GM12878 (cell line): ENCODE measurements at regions not wholly inside any gene's neighbourhood (a gene's known extent, or its start where the extent isn't known, plus 50 kb on each side); places are given as distances from the start of the nearest gene placed in this dataset.

Source experiments
- ATAC-seq: fragments of 200-7000 bp; cut with Tn5 transposase; 3 replicates; pipeline ENCODE4 v1.9.1; 2020; ENCODE audit warnings: mild to moderate bottlenecking, moderate library complexity
- BruUV-seq: library from RNA; stranded (reverse); fragments of 400-500 nt; replicated peaks from 2 replicates; lab custom pipeline; 2021; lab: Mats Ljungman, UMichigan
- CTCF ChIA-PET: fragments of 300-600 bp; sonication (Branson Sonifier 250); formaldehyde crosslinking; extraction: SDS; loops from one replicate; lab custom pipeline; 2021; ENCODE audit warnings: inconsistent platforms; lab: Yijun Ruan, JAX
- POLR2A ChIA-PET: fragments of 350-600 bp; formaldehyde crosslinking; extraction: SDS; loops from one replicate; lab custom pipeline; 2021; ENCODE audit warnings: inconsistent platforms; lab: Charles Lee
- RAD21 ChIA-PET: fragments of 300-600 bp; sonication (Branson Sonifier 250); formaldehyde crosslinking; loops from one replicate; lab custom pipeline; 2023; ENCODE audit warnings: antibody characterized with exemption; ENCODE audit not compliant: unreplicated experiment; lab: Charles Lee
- SMC1A ChIA-PET: fragments of 300-600 bp; sonication (Branson Sonifier 250); formaldehyde crosslinking; loops from one replicate; lab custom pipeline; 2023; ENCODE audit not compliant: unreplicated experiment, uncharacterized antibody; lab: Charles Lee
- DNase-seq: peaks from one replicate; pipeline ENCODE4 v3.0.0-alpha.2; 2011; ENCODE audit warnings: low read depth, low spot score
- FAIRE-seq: peaks from 3 replicates; lab custom pipeline; 2011; peaks lifted over from hg19 to GRCh38; lab: Jason Lieb, UNC
- H2AFZ ChIP-seq: 2 replicates; pipeline ENCODE4 v1.6.0; 2011; ENCODE audit warnings: low read depth, low read length, control low read depth; ENCODE audit not compliant: control insufficient read depth
- H3K27ac ChIP-seq: 2 replicates; pipeline ENCODE4 v1.5.1; 2011; ENCODE audit warnings: control low read depth; ENCODE audit not compliant: control insufficient read depth, insufficient read depth
- H3K27me3 ChIP-seq, 2 experiments: replicated peaks in 1 of 2; 2 replicates each; pipeline versions ENCODE4 v1.6.0 to v1.6.1; 2011; ENCODE audit warnings: low read length in 1 of 2; ENCODE audit not compliant: control insufficient read depth in 2 of 2, insufficient read depth in 2 of 2
- H3K36me3 ChIP-seq, 2 experiments: 2 replicates each; pipeline ENCODE4 v1.5.1; 2011; ENCODE audit warnings: low read length in 1 of 2; ENCODE audit not compliant: control insufficient read depth in 2 of 2, insufficient read depth in 2 of 2
- H3K4me1 ChIP-seq: 2 replicates; pipeline ENCODE4 v1.6.1; 2011; ENCODE audit warnings: mild to moderate bottlenecking, low read length, moderate library complexity, mixed read lengths; ENCODE audit not compliant: control insufficient read depth, insufficient read depth
- H3K4me2 ChIP-seq: 2 replicates; pipeline ENCODE4 v1.6.0; 2011; ENCODE audit warnings: control low read depth; ENCODE audit not compliant: control insufficient read depth, insufficient read depth
- H3K4me3 ChIP-seq: fragments of 200-600 bp; sonication (generic); 2 replicates; pipeline ENCODE4 v1.5.1; 2016
- H3K79me2 ChIP-seq: 2 replicates; pipeline ENCODE4 v1.6.0; 2011; ENCODE audit warnings: low read length; ENCODE audit not compliant: control insufficient read depth, insufficient read depth
- H3K9ac ChIP-seq: 2 replicates; pipeline ENCODE4 v1.8.0; 2011; ENCODE audit warnings: low read length, control low read depth, mixed read lengths; ENCODE audit not compliant: control insufficient read depth, insufficient read depth
- H3K9me3 ChIP-seq: replicated peaks from 3 replicates; pipeline ENCODE4 v1.5.1; 2011; ENCODE audit warnings: mild to moderate bottlenecking, low read length; ENCODE audit not compliant: control insufficient read depth, insufficient read depth
- H4K20me1 ChIP-seq: 2 replicates; pipeline ENCODE4 v1.6.0; 2011; ENCODE audit not compliant: control insufficient read depth, insufficient read depth
- CBX5 ChIP-seq: sonication (generic); IDR thresholded peaks from 2 replicates; pipeline ENCODE4 v1.6.1; 2016; ENCODE audit warnings: low read depth, moderate library complexity, mild to moderate bottlenecking, inconsistent platforms
- EGR1 ChIP-seq, 2 experiments: IDR thresholded peaks; 1 replicate in 1 of 2; 2 replicates in 1 of 2; pipeline ENCODE4 v1.6.1; 2011 to 2012; ENCODE audit warnings: low read depth in 2 of 2, low read length in 2 of 2, borderline replicate concordance in 1 of 2, mild to moderate bottlenecking in 1 of 2, moderate library complexity in 1 of 2
- HDAC6 ChIP-seq: fragments of 200-600 bp; sonication (generic); IDR thresholded peaks from one replicate; pipeline ENCODE4 v1.8.0; 2017; ENCODE audit warnings: antibody characterized with exemption; ENCODE audit not compliant: unreplicated experiment
- HDGF ChIP-seq: fragments of 450-650 bp; IDR thresholded peaks from 2 replicates; pipeline ENCODE4 v1.6.1; 2016; ENCODE audit warnings: antibody characterized with exemption
- NR2F1 ChIP-seq: fragments of 450-650 bp; conservative IDR thresholded peaks from 2 replicates; pipeline ENCODE4 v1.6.1; 2017; ENCODE audit warnings: mild to moderate bottlenecking
- POLR2A ChIP-seq: IDR thresholded peaks from 2 replicates; pipeline ENCODE4 v1.6.1; 2011; ENCODE audit warnings: low read depth, mild to moderate bottlenecking, low read length
- RBBP5 ChIP-seq: fragments of 200-600 bp; sonication (generic); conservative IDR thresholded peaks from 2 replicates; pipeline ENCODE4 v1.6.1; 2016
- RFX5 ChIP-seq: IDR thresholded peaks from 2 replicates; pipeline ENCODE4 v1.6.1; 2011; ENCODE audit warnings: low read depth, low read length, improper control_type of control experiment
- SMAD1 ChIP-seq: fragments of 450-650 bp; IDR thresholded peaks from 2 replicates; pipeline ENCODE4 v1.6.1; 2018; ENCODE audit warnings: mild to moderate bottlenecking, low read depth; ENCODE audit not compliant: partially characterized antibody
- SPI1 ChIP-seq: IDR thresholded peaks from 2 replicates; pipeline ENCODE4 v1.6.1; 2011; ENCODE audit warnings: low read depth, mild to moderate bottlenecking, low read length, moderate library complexity, borderline replicate concordance; ENCODE audit not compliant: insufficient read depth
- SUZ12 ChIP-seq: fragments of 200-600 bp; sonication (generic); IDR thresholded peaks from one replicate; pipeline ENCODE4 v1.6.1; 2018; ENCODE audit warnings: antibody characterized with exemption, mild to moderate bottlenecking; ENCODE audit not compliant: unreplicated experiment
- TAF1 ChIP-seq: IDR thresholded peaks from 2 replicates; pipeline ENCODE4 v1.6.1; 2011; ENCODE audit warnings: mild to moderate bottlenecking, low read depth, low read length, borderline replicate concordance
- TCF7 ChIP-seq: IDR thresholded peaks from 2 replicates; pipeline ENCODE4 v1.6.1; 2014; ENCODE audit warnings: antibody characterized with exemption, borderline replicate concordance
- YY1 ChIP-seq: IDR thresholded peaks from 2 replicates; pipeline ENCODE4 v1.6.1; 2011; ENCODE audit warnings: low read depth, mild to moderate bottlenecking, low read length
- ZNF24 ChIP-seq: fragments of 450-650 bp; IDR thresholded peaks from 2 replicates; pipeline ENCODE4 v1.6.1; 2017; ENCODE audit warnings: antibody characterized with exemption, mild to moderate bottlenecking
- ZZZ3 ChIP-seq: IDR thresholded peaks from 2 replicates; pipeline ENCODE4 v1.6.1; 2011; ENCODE audit warnings: low read depth; ENCODE audit not compliant: control insufficient read depth, insufficient read length
- WGBS: methylation state at CpG from one replicate; pipeline ENCODE4 v1.1.6; 2016; ENCODE audit warnings: low lambda C conversion rate; ENCODE audit not compliant: insufficient replicate concordance, insufficient coverage; ENCODE audit errors: missing lambda C conversion rate; 5-methylcytosine and 5-hydroxymethylcytosine counted together
- in situ Hi-C: fragments of 300-500 bp; cut with MboI; formaldehyde crosslinking; loops from 9 replicates; pipeline ENCODE4 v1.14.3; 2018; ENCODE audit warnings: mixed read lengths
- intact Hi-C: fragments of 100-400 bp; cut with micrococcal nuclease; formaldehyde crosslinking; loops from one replicate; pipeline ENCODE4 v1.14.2; 2022; ENCODE audit not compliant: unreplicated experiment

DNA sequence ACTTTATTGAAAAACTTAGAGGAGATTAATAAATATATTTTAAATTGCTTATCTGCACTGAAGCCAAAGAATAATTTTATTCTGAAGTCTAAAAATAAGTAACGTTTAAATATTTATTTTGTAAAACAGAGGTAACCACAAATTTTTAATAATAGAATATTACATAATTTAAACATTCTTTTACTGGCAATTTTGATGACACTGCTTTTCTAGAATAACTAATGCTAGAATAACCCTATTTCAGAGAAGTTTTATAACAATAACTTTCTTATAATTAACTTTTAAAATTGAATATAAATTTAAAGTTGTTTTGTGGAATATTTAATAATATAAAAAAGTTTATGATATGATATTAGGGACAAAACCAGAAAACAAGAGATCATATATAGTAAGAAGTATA lies 409.6 kb upstream of the KCNMB2 start:
- Histone ChIP-seq H3K4me1 (no peaks in the 10 kb centered on the region), H3K27me3 (no peaks in the 10 kb centered on the region), H3K4me3 (no peak overlapping the region), H3K4me2 (no peak overlapping the region), H4K20me1 (no peaks in the 10 kb centered on the region), H3K27ac (no peak overlapping the region), H3K79me2 (no peaks in the 10 kb centered on the region), H3K36me3 (no peaks in the 10 kb centered on the region), H3K9me3 (no peaks in the 10 kb centered on the region), H3K9ac (no peak overlapping the region), H2AFZ (no peak overlapping the region)
- intact Hi-C loops = no loop called here
- in situ Hi-C loops = no loop called here
- WGBS = 0% methylated on average over 1 of the region's 1 CpG
- no peak for FAIRE-seq
- CTCF ChIA-PET = no interaction called here
- no peak for ATAC-seq
- POLR2A ChIA-PET = no interaction called here
- TF ChIP-seq HDGF (no peak), HDAC6 (no peak), ZZZ3 (no peak), SMAD1 (no peak), RFX5 (no peak), SPI1 (no peak), EGR1 (IDR thresholded peaks at IDR 0.05; ENCODE audit: borderline replicate concordance in 1 of 2, low read depth in 2 of 2, low read length in 2 of 2) (no peak), TCF7 (no peak), POLR2A (no peak), RBBP5 (no peak), NR2F1 (no peak), YY1 (no peak), ZNF24 (no peak), SUZ12 (no peak), CBX5 (no peak), TAF1 (no peak)
- RAD21 ChIA-PET = no interaction called here
- SMC1A ChIA-PET = no interaction called here
- no TSS peak for BruUV-seq
- DNase-seq = no peak
